Vagina (tissue), 2 donors: ENCODE measurements at regions not wholly inside any gene's neighbourhood (a gene's known extent, or its start where the extent isn't known, plus 50 kb on each side); places are given as distances from the start of the nearest gene placed in this dataset.
"Not testable (repeated sequence)": the region's sequence is repeated elsewhere in the genome, so short reads cannot be mapped to it uniquely, and the experiment has no call there.

ENCODE experiments used
- DNase-seq, 2 donors: peaks; one replicate each; pipeline ENCODE4 v3.0.0-alpha.2; 2017; ENCODE audit errors: extremely low spot score in 2 of 2
- H3K27ac ChIP-seq: fragments of 200-600 bp; sonication (generic); one replicate; pipeline ENCODE4 v1.5.1; 2019
- H3K27me3 ChIP-seq: fragments of 200-600 bp; sonication (generic); one replicate; pipeline ENCODE4 v1.5.1; 2019
- H3K36me3 ChIP-seq, 2 donors: fragments of 200-600 bp; sonication (generic); one replicate each; pipeline ENCODE4 v1.5.1; 2017 to 2019
- H3K4me1 ChIP-seq: fragments of 200-600 bp; sonication (generic); one replicate; pipeline ENCODE4 v1.5.1; 2019
- H3K4me3 ChIP-seq, 2 donors: fragments of 200-600 bp; sonication (generic); 1 replicate in 1 of 2; 2 replicates in 1 of 2; pipeline ENCODE4 v1.5.1; 2016 to 2019
- H3K9me3 ChIP-seq: fragments of 200-600 bp; sonication (generic); one replicate; pipeline ENCODE4 v1.5.1; 2019
- POLR2A ChIP-seq, 2 donors: fragments of 450-650 bp; IDR thresholded peaks; one replicate each; pipeline ENCODE4 v1.6.1; 2017; ENCODE audit warnings: antibody characterized with exemption in 2 of 2, mild to moderate bottlenecking in 2 of 2, moderate library complexity in 2 of 2
- POLR2AphosphoS5 ChIP-seq, 2 donors: sonication (generic); formaldehyde crosslinking; IDR thresholded peaks; one replicate each; pipeline ENCODE4 v1.9.0; 2017; ENCODE audit warnings: antibody characterized with exemption in 2 of 2, mild to moderate bottlenecking in 2 of 2, low read depth in 1 of 2; ENCODE audit not compliant: insufficient read depth in 1 of 2
- intact Hi-C: fragments of 100-400 bp; cut with DNase I; formaldehyde crosslinking; loops from one replicate; pipeline ENCODE4 v1.15.1; 2023
- TF ChIP-seq, protein P1 (sequence below), 3 experiments: fragments of 450-650 bp in 2 of 3; fragments of 200-600 bp in 1 of 3; sonication (generic) in 1 of 3; IDR thresholded peaks; one replicate each; pipeline ENCODE4 v1.5.1; 2017 to 2019; ENCODE audit warnings: antibody characterized with exemption in 3 of 3, mild to moderate bottlenecking in 2 of 3, moderate library complexity in 2 of 3

DNA sequence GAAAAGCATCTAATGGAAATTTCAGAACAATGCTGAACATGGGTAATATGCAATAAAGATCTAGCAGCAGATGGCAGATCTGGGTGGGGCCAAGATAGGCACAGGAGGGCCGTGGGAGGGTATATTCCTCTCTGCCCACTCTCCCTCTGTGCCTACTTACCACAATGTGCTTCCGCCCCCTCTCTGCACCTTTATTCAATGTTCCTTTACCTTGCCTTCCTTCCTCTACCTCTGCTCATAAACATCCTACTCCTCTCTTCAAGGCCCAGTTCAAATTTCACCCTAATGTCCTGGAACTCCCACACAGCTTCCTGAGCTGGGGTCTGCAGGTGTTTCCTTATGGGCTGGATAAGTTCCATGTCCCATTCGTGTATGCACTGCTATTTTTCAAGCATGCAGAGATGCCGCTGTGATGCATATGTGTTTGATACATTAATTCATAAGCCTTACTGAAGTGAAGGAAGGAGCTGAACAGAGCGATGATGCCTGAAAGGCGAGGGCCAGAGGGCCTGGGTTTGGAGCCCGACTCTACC is 65.6 kb upstream of the EDEM3 start:
- no peaks in the 10 kb centered on the region for H3K9me3 ChIP-seq
- H3K4me1 ChIP-seq, result peaks cover 13% of the 10 kb centered on the region
- TF ChIP-seq POLR2A (IDR thresholded peaks at IDR 0.05), result no peak
- TF ChIP-seq POLR2AphosphoS5 (IDR thresholded peaks at IDR 0.05; ENCODE audit: insufficient read depth in 1 of 2, low read depth in 1 of 2), result no peak
- TF ChIP-seq, protein P1, sequence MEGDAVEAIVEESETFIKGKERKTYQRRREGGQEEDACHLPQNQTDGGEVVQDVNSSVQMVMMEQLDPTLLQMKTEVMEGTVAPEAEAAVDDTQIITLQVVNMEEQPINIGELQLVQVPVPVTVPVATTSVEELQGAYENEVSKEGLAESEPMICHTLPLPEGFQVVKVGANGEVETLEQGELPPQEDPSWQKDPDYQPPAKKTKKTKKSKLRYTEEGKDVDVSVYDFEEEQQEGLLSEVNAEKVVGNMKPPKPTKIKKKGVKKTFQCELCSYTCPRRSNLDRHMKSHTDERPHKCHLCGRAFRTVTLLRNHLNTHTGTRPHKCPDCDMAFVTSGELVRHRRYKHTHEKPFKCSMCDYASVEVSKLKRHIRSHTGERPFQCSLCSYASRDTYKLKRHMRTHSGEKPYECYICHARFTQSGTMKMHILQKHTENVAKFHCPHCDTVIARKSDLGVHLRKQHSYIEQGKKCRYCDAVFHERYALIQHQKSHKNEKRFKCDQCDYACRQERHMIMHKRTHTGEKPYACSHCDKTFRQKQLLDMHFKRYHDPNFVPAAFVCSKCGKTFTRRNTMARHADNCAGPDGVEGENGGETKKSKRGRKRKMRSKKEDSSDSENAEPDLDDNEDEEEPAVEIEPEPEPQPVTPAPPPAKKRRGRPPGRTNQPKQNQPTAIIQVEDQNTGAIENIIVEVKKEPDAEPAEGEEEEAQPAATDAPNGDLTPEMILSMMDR (IDR thresholded peaks at IDR 0.05), result no peak
- H3K4me3 ChIP-seq, result no peak overlapping the region
- intact Hi-C loops, result no loop called here
- DNase-seq, result no peak
- H3K27ac ChIP-seq, result no peak overlapping the region
- H3K36me3 ChIP-seq, result no peaks in the 10 kb centered on the region
- H3K27me3 ChIP-seq, result no peaks in the 10 kb centered on the region

DNA sequence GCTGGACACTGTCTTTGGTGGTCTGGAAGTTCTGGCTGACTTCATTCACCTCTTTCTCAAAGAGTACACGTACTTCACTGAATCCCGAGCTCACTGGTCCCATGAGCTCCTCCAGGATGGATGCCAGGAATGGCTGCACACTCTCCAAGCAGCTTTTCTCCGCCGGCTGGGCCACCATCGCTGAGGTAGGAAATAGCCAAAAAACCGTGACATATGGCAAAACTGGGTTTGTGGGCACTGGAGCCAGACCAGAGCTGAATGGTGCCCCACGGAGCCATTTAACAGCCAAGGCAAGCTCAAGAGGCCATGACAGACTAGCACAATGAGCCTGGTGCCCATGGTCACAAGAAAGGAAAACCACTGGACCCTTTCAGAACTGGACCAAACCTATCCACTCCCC is 64.0 kb upstream of the EDEM3 start:
- Histone ChIP-seq H3K27ac (no peak overlapping the region), H3K9me3 (no peaks in the 10 kb centered on the region), H3K4me1 (peaks cover 13% of the 10 kb centered on the region), H3K4me3 (no peak overlapping the region), H3K27me3 (no peaks in the 10 kb centered on the region), H3K36me3 (no peaks in the 10 kb centered on the region)
- no peak for DNase-seq
- intact Hi-C loops, result no loop called here
- TF ChIP-seq POLR2AphosphoS5 (IDR thresholded peaks at IDR 0.05; ENCODE audit: insufficient read depth in 1 of 2, low read depth in 1 of 2) (no peak), POLR2A (IDR thresholded peaks at IDR 0.05) (no peak)
- TF ChIP-seq, protein P1 (IDR thresholded peaks at IDR 0.05), result no peak

DNA sequence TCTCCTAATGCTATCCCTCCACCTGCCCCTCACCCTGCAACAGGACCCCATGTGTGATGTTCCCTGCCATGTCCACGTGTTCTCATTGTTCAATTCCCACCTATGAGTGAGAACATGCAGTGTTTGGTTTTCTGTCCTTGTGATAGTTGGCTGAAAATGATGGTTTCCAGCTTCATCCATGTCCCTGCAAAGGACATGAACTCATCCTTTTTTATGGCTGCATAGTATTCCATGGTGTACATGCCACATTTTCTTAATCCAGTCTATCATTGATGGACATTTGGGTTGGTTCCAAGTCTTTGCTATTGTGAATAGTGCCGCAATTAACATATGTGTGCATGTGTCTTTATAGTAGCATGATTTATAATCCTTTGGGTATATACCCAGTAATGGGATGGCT is 62.3 kb upstream of the EDEM3 start:
- DNase-seq, H3K36me3 ChIP-seq, H3K27ac ChIP-seq, intact Hi-C loops, H3K4me1 ChIP-seq, H3K4me3 ChIP-seq, H3K27me3 ChIP-seq, H3K9me3 ChIP-seq: not testable (repeated sequence)

DNA sequence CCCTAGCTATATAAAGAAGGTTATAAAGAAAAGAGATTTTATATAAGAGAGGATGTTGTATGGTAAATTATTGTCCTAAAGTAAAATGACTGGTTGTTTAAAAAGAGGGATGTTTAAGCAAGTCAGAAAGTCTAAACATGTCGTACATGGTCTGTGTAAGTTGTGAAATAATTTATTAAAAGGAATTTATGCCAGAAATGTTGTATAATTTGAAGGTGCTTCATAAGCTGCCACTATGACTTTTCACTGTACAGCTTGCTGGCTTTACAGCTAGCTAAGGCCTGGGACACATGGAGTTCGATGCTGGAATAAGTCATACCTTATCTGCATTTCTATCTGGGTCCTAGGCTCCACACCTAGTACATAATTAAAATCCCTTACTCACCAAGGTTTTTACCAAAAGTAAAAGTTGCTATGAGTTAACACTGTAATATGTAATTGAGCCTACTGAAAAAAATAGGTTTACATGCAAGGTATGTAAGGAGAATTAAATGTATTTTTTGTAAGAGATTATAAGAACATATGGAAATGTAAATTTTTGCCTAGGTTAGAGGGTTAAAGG is 59.0 kb upstream of the EDEM3 start:
- Histone ChIP-seq H3K36me3 (no peaks in the 10 kb centered on the region), H3K27me3 (no peaks in the 10 kb centered on the region), H3K4me1 (peaks cover 12% of the 10 kb centered on the region), H3K4me3 (no peak overlapping the region), H3K27ac (no peak overlapping the region), H3K9me3 (no peaks in the 10 kb centered on the region)
- intact Hi-C loops, result no loop called here
- no peak for DNase-seq
- TF ChIP-seq POLR2AphosphoS5 (IDR thresholded peaks at IDR 0.05; ENCODE audit: insufficient read depth in 1 of 2, low read depth in 1 of 2) (no peak), POLR2A (IDR thresholded peaks at IDR 0.05) (no peak)
- TF ChIP-seq, protein P1 (IDR thresholded peaks at IDR 0.05), result no peak

DNA sequence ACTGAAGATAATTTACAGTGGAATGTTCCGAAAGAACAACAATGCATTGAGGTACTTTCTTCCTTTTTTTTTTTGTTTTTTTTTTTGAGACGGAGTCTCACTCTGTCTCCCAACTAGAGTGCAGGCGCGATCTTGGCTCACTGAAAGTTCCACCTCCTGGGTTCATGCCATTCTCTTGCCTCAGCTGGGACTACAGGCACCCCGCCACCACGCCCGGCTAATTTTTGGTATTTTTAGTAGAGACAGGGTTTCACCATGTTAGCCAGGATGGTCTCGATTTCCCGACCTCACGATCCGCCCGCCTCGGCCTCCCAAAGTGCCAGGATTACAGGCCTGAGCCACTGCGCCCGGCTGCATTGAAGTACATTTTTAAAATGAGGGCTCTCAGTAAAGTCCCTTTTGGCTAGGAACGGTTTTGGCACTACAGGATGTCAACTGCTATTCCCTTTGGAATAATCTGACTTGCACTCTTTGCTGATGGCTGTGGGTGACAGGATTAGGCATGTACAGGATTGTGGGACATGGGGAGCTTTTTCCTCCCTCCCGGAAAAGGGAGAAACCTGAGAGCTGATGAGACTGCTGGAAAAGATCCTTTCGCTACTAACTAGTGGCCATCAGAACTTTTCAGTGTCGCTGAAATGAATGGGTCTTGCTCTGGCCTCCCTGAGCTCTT is 56.9 kb upstream of the EDEM3 start:
- no peaks in the 10 kb centered on the region for H3K9me3 ChIP-seq
- TF ChIP-seq POLR2A (IDR thresholded peaks at IDR 0.05) (no peak), POLR2AphosphoS5 (IDR thresholded peaks at IDR 0.05; ENCODE audit: insufficient read depth in 1 of 2, low read depth in 1 of 2) (no peak)
- TF ChIP-seq, protein P1 (IDR thresholded peaks at IDR 0.05), result no peak
- no peak overlapping the region for H3K4me3 ChIP-seq
- DNase-seq, result no peak
- H3K4me1 ChIP-seq, result peaks cover 12% of the 10 kb centered on the region
- intact Hi-C loops, result no loop called here
- H3K27me3 ChIP-seq, result no peaks in the 10 kb centered on the region
- peak overlapping the region; percentile 33 for H3K27ac ChIP-seq
- no peaks in the 10 kb centered on the region for H3K36me3 ChIP-seq
